Renal cortical epithelial cell (primary cell): ENCODE measurements at regions not wholly inside any gene's neighbourhood (a gene's known extent, or its start where the extent isn't known, plus 50 kb on each side); places are given as distances from the start of the nearest gene placed in this dataset.
"Not testable (repeated sequence)": the region's sequence is repeated elsewhere in the genome, so short reads cannot be mapped to it uniquely, and the experiment has no call there.

Experiments
- DNase-seq: peaks from one replicate; pipeline ENCODE4 v3.0.0-alpha.2; 2011; ENCODE audit warnings: low read depth

GRCh38 chr22:27093422-27093821 is 436.0 kb downstream of the MIAT start:
- DNase-seq: no peak

DNA sequence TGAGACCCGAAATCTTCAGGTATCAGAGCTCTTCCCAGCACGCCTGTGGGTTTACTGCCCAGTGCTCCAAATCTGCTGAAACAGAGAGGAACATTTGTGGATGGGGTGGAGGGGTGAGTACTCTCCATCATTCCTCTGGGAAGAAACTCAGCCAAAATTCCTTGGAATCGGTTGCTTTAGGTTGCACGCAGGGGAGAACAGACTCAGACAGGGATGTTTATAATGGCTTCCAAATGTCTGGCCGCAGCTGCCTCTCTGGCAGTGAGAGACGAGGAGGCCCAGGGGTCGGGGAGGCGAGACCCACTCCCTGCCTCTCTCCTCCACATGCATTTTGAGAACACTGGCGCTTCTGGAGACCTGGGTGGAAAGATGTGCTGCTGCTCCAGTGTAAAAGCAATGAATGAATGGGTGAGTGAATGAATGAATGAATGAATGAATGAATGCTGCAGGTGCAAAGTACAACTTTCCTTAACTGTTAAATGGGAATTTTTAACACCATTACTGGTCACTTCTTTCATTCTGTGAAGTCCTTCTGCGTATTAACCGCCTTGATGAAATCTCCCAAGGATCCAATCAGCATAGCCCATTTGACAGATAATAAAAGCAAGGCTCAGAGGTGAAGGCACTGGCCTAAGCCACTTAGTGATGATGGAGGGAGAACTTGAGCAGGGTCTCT is 437.4 kb downstream of the MIAT start:
- DNase-seq: no peak

GRCh38 chr22:27097506-27097905 is 440.1 kb downstream of the MIAT start:
- DNase-seq: no peak

- peak; percentile 38 for DNase-seq
Measured at GRCh38 chr22:27097933-27098332, 440.5 kb downstream of the MIAT start.

DNA sequence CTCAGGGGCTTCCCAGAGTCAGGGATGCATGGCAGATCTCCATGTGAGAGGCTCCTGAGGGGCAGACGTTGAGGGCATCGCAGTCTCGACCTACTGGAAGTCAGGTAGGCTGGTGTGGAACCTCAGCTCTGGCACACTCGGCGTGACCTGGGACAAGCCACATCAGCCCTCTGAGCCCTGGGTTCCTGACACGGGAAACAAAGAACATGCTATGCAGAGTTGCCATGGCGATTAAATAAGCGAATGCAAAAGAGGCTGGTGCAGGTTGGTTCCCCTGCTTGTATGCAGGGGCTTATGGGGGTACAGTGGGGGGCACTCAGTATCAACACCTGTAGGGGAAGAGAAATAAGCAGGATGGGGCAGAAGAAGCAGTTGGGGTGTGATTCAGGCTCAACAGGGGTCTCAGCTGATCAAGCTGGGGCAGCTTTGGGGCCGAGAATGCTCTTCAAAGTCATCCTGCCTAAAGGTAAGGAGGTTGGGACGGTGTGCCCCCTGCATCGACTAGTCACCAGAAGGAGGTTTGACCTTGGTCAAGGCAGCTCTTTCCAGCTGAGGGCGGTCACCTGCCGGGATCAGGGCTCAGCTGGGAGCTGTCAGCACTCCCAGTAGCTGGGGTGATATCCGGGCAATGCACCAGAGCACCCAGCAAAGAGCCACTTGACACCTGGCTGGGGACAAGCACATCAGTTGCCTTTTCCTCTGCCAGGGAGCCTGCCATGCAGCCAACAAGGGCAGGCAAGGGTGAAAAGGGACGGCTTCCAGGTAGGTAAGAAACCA is 442.7 kb downstream of the MIAT start:
- no peak for DNase-seq

DNA sequence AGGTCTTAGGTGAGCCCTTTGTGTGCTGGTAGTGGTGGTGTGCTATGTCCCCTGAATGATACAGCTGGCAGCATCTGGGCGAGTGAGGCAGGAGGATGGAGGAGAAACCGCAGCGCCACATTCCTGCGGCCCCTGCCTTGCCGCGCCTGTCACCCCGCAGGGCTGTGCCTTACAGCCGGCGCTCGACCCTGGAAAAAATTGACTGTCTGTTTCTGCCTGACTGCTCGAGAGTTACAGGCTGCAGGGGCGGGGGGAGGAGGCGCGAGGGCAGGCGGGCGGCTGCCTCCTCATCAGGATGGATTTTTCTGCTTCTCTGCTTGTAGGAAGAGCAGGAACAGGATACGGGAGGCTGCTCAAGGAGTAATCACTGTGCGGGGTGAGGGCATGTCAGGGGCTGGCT is 443.4 kb downstream of the MIAT start:
- DNase-seq: peak; percentile 68

DNA sequence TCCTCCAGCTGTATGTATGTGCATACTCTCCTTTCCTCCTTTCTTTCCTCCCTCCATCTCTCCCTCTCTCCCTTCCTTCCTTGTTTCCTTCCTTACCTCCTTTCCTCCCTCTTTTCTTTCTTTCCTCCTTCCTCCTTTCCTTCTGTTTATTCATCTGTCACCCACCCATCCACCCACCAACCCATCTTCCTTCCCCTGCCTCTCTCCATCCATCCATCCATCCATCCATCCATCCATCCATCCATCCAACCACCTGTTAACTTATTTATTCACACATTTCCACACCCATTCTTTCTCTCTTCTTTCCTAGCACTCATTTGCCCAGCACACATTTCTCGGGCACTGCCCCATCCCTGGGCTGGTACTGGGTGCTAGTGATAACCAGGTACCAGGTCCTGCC is 443.9 kb downstream of the MIAT start:
- DNase-seq: no peak

- no peak for DNase-seq
Measured at GRCh38 chr22:27104449-27104848, 447.1 kb downstream of the MIAT start.

- DNase-seq: peak; percentile 44
Measured at GRCh38 chr22:27105142-27106025, 448.0 kb downstream of the MIAT start.

DNA sequence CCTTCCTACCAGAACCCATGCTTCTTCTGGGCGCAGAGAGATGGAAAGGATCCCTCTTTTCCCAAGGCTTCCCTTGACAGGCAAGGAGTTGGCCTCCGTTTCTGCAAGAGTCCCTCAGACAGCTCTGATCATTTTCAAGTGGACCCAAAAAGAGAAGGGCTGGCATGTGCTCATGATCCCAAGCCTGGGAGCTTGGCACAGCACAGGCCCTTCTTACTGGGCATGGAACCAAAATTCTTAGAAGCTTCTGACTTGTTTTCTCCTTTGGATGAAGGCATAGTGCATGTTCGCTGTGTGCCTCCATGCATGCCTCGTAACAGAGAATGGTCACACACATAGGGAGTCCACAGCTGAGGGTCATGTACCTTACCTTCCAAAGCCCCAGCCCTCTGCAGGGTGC is 449.6 kb downstream of the MIAT start:
- no peak for DNase-seq

- DNase-seq: no peak
Measured at GRCh38 chr22:27107386-27107785, 450.0 kb downstream of the MIAT start.

DNA sequence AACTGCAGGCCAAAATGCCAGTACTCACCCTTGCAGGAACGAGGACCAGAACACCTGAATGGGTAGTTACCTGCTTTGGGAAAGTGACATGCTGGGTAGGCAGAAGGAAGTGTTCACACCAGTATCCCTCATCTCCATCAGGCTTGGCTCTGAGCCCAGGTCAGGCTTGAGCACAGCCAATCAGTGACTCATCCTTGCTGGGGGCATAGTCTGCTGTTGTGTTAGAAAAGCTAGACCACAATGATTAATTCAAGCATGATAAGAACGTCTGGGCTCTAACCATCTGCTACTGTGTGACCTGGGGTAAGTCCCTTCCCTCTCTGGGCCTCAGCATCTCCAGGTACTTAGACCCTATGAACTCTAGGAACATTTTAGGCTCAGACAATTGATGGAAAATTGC is 450.4 kb downstream of the MIAT start:
- DNase-seq: peak; percentile 98

- peak; percentile 54 for DNase-seq
Measured at GRCh38 chr22:27108425-27109114, 451.2 kb downstream of the MIAT start.

GRCh38 chr22:27109406-27109805 is 452.0 kb downstream of the MIAT start:
- not testable (repeated sequence) for DNase-seq

DNA sequence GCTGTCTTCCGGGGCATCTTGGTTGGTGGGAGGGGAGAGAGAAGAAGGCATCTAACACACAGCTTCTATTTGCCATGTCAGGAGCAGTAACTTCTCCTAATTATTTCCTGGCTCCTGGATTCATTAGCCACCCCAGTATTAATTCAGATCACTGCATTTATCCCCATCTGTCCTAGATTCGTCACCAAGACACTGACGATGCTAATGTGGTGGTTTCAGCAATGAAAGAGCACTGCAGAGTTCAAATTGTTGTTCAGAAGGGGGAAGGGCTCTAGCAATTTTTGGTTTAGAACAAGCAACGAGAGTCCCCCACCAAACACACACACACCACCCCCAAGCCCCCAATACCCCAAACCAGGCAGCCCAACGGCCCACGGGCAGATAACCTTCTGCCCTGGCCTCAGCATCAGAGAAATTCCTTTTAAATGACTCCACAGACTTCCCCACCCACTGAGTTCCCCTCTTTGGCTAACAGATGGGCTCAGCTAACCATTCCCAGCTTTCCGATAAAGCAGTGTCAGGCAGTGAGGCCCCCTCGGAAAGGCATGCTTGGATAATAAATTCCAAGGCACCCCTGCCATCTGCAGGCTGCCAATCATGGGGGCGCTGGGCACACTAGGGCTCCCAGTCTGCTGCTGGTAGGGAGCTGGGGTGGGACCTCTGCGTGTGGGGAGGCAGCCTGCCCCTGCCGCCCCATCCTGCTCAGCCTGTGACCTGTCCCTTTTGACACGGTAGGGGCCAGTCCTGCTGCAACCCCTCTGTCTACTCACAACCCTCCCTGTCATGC is 453.5 kb downstream of the MIAT start:
- DNase-seq: no peak

GRCh38 chr22:27111796-27112672 is 454.6 kb downstream of the MIAT start:
- DNase-seq: no peak

GRCh38 chr22:27113211-27113635 is 455.8 kb downstream of the MIAT start:
- DNase-seq: peak; percentile 97

GRCh38 chr22:27113641-27114040 is 456.3 kb downstream of the MIAT start:
- DNase-seq: no peak

- no peak for DNase-seq
Measured at GRCh38 chr22:27114186-27114585, 456.8 kb downstream of the MIAT start.

- no peak for DNase-seq
Measured at GRCh38 chr22:27115410-27115809, 458.0 kb downstream of the MIAT start.
